ENCODE measurements at regions not wholly inside any gene's neighbourhood (a gene's known extent, or its start where the extent isn't known, plus 50 kb on each side); places are given as distances from the start of the nearest gene placed in this dataset.

GRCh38 chr1:181180407-181181031 is 92.0 kb downstream of the IER5 start (continued):
- TF ChIP-seq, protein P1, sequence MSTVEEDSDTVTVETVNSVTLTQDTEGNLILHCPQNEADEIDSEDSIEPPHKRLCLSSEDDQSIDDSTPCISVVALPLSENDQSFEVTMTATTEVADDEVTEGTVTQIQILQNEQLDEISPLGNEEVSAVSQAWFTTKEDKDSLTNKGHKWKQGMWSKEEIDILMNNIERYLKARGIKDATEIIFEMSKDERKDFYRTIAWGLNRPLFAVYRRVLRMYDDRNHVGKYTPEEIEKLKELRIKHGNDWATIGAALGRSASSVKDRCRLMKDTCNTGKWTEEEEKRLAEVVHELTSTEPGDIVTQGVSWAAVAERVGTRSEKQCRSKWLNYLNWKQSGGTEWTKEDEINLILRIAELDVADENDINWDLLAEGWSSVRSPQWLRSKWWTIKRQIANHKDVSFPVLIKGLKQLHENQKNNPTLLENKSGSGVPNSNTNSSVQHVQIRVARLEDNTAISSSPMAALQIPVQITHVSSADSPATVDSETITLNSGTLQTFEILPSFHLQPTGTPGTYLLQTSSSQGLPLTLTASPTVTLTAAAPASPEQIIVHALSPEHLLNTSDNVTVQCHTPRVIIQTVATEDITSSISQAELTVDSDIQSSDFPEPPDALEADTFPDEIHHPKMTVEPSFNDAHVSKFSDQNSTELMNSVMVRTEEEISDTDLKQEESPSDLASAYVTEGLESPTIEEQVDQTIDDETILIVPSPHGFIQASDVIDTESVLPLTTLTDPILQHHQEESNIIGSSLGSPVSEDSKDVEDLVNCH (CRISPR knock-in tag; IDR thresholded peaks at IDR 0.05): no peak
- no peak for TF ChIP-seq MAFF (IDR thresholded peaks at IDR 0.05; ENCODE audit: low read depth, low read length)

GRCh38 chr1:181181792-181182585 is 93.5 kb downstream of the IER5 start:
- in situ Hi-C loops (cut with HindIII; ENCODE audit: extremely low pct_ligation_motif_present, low pct_unique_long_range_greater_than_20kb): no loop called here
- FAIRE-seq (no peak), DNase-seq (ENCODE audit: low spot score) (no peak), ATAC-seq (no peak)
- Histone ChIP-seq H2AFZ (ENCODE audit: low read length) (no peak overlapping the region), H3K9ac (ENCODE audit: insufficient read depth, low read depth, low read length) (no peak overlapping the region), H3K27me3 (ENCODE audit: control insufficient read depth in 1 of 2, insufficient read depth in 2 of 2, low read length in 2 of 2) (peaks cover 1 to 20% of the 10 kb centered on the region in 2 experiments; a peak in 1 of 5 replicates), H3K4me1 (ENCODE audit: insufficient read depth, low read length) (no peaks in the 10 kb centered on the region), H3K27ac (ENCODE audit: extremely low read length, insufficient read depth, low read length) (no peak overlapping the region), H4K20me1 (ENCODE audit: insufficient read depth, low read length) (no peaks in the 10 kb centered on the region), H3K9me3 (ENCODE audit: low read length) (no peaks in the 10 kb centered on the region), H3K79me2 (ENCODE audit: insufficient read depth, low read length) (no peaks in the 10 kb centered on the region), H3K36me3 (replicated peaks in 1 of 2; ENCODE audit: control insufficient read depth in 1 of 2, insufficient read depth in 2 of 2, low read length in 2 of 2) (no peaks in the 10 kb centered on the region), H3K4me3 (replicated peaks in 1 of 3; ENCODE audit: insufficient read depth in 1 of 3, low read depth in 2 of 3, low read length in 3 of 3) (no peak overlapping the region), H3K4me2 (ENCODE audit: low read depth, low read length) (no peak overlapping the region)
- POLR2A ChIA-PET: no interaction called here
- BruUV-seq (replicated peaks): no TSS peak
- intact Hi-C loops (cut with micrococcal nuclease; ENCODE audit: unreplicated experiment): no loop called here
- CTCF ChIA-PET (ENCODE audit: low intra/inter-chr PET ratio, low total read pairs): no interaction called here
- TF ChIP-seq THAP7 (CRISPR knock-in tag; IDR thresholded peaks at IDR 0.05) (no peak), YEATS4 (CRISPR knock-in tag; IDR thresholded peaks at IDR 0.05; ENCODE audit: borderline replicate concordance) (no peak), NCOA2 (CRISPR knock-in tag; IDR thresholded peaks at IDR 0.05) (no peak), TGIF2 (CRISPR knock-in tag; IDR thresholded peaks at IDR 0.05) (no peak), HNRNPH1 (optimal IDR thresholded peaks at IDR 0.05; ENCODE audit: low read depth, low read length) (no peak), CSRNP2 (CRISPR knock-in tag; conservative IDR thresholded peaks at IDR 0.05; ENCODE audit: low read depth) (no peak), ZNF446 (CRISPR knock-in tag; IDR thresholded peaks at IDR 0.05) (no peak), GPN1 (CRISPR knock-in tag; IDR thresholded peaks at IDR 0.05; ENCODE audit: borderline replicate concordance) (no peak), YY1 (IDR thresholded peaks at IDR 0.05; ENCODE audit: insufficient read depth, insufficient replicate concordance, low read depth, low read length) (no peak), ZNF329 (CRISPR knock-in tag; IDR thresholded peaks at IDR 0.05; ENCODE audit: low read depth) (no peak)
- WGBS (ENCODE audit: low lambda C conversion rate): 19% methylated on average over 10 of the region's 11 CpGs
